GM13976 (cell line): ENCODE measurements at regions not wholly inside any gene's neighbourhood (a gene's known extent, or its start where the extent isn't known, plus 50 kb on each side); places are given as distances from the start of the nearest gene placed in this dataset.

Experiments
- DNase-seq: peaks from one replicate; pipeline ENCODE4 v3.0.0; 2012; ENCODE audit warnings: low spot score
- CTCF ChIP-seq: IDR thresholded peaks from 2 replicates; pipeline ENCODE4 v1.5.1; 2012; ENCODE audit warnings: borderline replicate concordance, mild to moderate bottlenecking; ENCODE audit not compliant: insufficient read depth; ENCODE audit errors: extremely low read depth, missing control alignments, control extremely low read depth
- in situ Hi-C: fragments of 300-500 bp; cut with MboI; formaldehyde crosslinking; loops from one replicate; pipeline ENCODE4 v1.12.0; 2022; ENCODE audit warnings: low sequenced_read_pairs, mixed read lengths, inconsistent platforms; ENCODE audit not compliant: unreplicated experiment

GRCh38 chr3:103158183-103158582 is 723.4 kb downstream of the ZPLD1 start:
- no peak for TF ChIP-seq CTCF
- no peak for DNase-seq
- in situ Hi-C loops, result no loop called here

GRCh38 chr3:103166890-103167289 is 732.1 kb downstream of the ZPLD1 start:
- TF ChIP-seq CTCF, result no peak
- no peak for DNase-seq
- in situ Hi-C loops, result no loop called here

GRCh38 chr3:103167850-103168249 is 733.0 kb downstream of the ZPLD1 start:
- in situ Hi-C loops, result no loop called here
- TF ChIP-seq CTCF, result no peak
- no peak for DNase-seq

GRCh38 chr3:103169289-103169688 is 734.5 kb downstream of the ZPLD1 start:
- in situ Hi-C loops, result no loop called here
- no peak for DNase-seq
- TF ChIP-seq CTCF, result no peak

- no peak for TF ChIP-seq CTCF
- in situ Hi-C loops, result no loop called here
- DNase-seq, result no peak
Observed at GRCh38 chr3:103170651-103171050, 735.8 kb downstream of the ZPLD1 start.

- in situ Hi-C loops, result no loop called here
- no peak for DNase-seq
- TF ChIP-seq CTCF, result no peak
Observed at GRCh38 chr3:103173940-103174339, 739.1 kb downstream of the ZPLD1 start.

- in situ Hi-C loops, result no loop called here
- no peak for TF ChIP-seq CTCF
- DNase-seq, result no peak
Observed at GRCh38 chr3:103181160-103181559, 746.3 kb downstream of the ZPLD1 start.
